Ovary (tissue), 7 donors: ENCODE measurements at regions not wholly inside any gene's neighbourhood (a gene's known extent, or its start where the extent isn't known, plus 50 kb on each side); places are given as distances from the start of the nearest gene placed in this dataset.

Source experiments
- DNase-seq, 5 donors: peaks; one replicate each; pipeline ENCODE4 v3.0.0-alpha.2; 2019 to 2020
- H3K27ac ChIP-seq, 2 donors: fragments of 200-600 bp; one replicate each; pipeline versions ENCODE4 v1.5.1 to v1.8.0; 2019 to 2022
- H3K27me3 ChIP-seq: fragments of 200-600 bp; one replicate; pipeline ENCODE4 v1.8.0; 2022
- H3K36me3 ChIP-seq: fragments of 200-600 bp; sonication (generic); one replicate; pipeline ENCODE4 v1.5.1; 2019
- H3K4me1 ChIP-seq: one replicate; pipeline ENCODE4 v1.8.1; 2013; ENCODE audit warnings: mild to moderate bottlenecking, moderate library complexity; ENCODE audit not compliant: insufficient read depth
- H3K4me3 ChIP-seq: fragments of 200-600 bp; sonication (generic); one replicate; pipeline ENCODE4 v1.5.1; 2017
- H3K9me3 ChIP-seq, 2 donors: fragments of 200-600 bp in 1 of 2; sonication (generic) in 1 of 2; one replicate each; pipeline versions ENCODE4 v1.5.1 to v1.8.1; 2013 to 2019; ENCODE audit warnings: mild to moderate bottlenecking in 1 of 2, moderate library complexity in 1 of 2
- CTCF ChIP-seq, 3 donors: fragments of 450-650 bp in 2 of 3; fragments of 200-600 bp in 1 of 3; IDR thresholded peaks; one replicate each; pipeline versions ENCODE4 v1.5.1 to v1.8.0; 2016 to 2022; ENCODE audit warnings: antibody characterized with exemption in 3 of 3, mild to moderate bottlenecking in 1 of 3
- EP300 ChIP-seq: sonication (generic); formaldehyde crosslinking; IDR thresholded peaks from one replicate; pipeline ENCODE4 v1.6.1; 2017; ENCODE audit warnings: antibody characterized with exemption
- POLR2A ChIP-seq: fragments of 450-650 bp; IDR thresholded peaks from one replicate; pipeline ENCODE4 v1.6.1; 2017; ENCODE audit warnings: antibody characterized with exemption, mild to moderate bottlenecking, moderate library complexity
- WGBS, 3 donors: extraction: QIAGEN DNeasy Blood & Tissue Kit in 1 of 3; methylation state at CpG; one replicate each; pipeline versions ENCODE4 v1.1.5 to v1.1.7; 2013 to 2017; 5-methylcytosine and 5-hydroxymethylcytosine counted together
- intact Hi-C, 4 donors: fragments of 100-400 bp; cut with DNase I; formaldehyde crosslinking; loops; one replicate each; pipeline versions ENCODE4 v1.11.0 to v1.15.1; 2022 to 2023
- donor health status: DM: no; HTN: no; CAD: no; lungs with moderate emphysema.
- donor health status: DM: no; HTN: no; CAD: no.
- donor health status: Bipolar disorder and iron deficiency.
- donor health status: DM: no; HTN: no; CAD: no.
- donor health status: DM: yes; HTN: yes; CAD: no.

DNA sequence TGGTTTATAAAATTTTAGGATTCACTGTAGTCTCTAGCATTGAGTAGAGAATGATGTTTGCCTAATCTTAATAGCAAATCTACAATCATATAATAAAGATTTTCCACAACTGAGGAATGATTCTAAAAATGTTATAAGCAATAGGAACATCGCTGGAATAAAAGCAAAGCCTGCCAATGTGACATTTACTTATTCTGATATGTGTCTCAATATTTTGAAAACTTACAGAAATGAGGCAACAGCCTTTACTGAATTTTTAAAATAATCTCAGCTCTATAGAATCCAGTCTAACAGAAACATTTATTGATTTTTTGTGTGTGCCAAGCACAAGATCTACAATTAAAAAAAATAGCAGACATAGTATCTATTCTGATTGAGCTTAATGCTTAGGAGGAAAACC lies 303.7 kb upstream of the CCDC179 start:
- DNase-seq: no peak
- intact Hi-C loops: no loop called here
- Histone ChIP-seq H3K27me3 (no peaks in the 10 kb centered on the region), H3K9me3 (no peaks in the 10 kb centered on the region), H3K27ac (no peak overlapping the region), H3K4me1 (no peaks in the 10 kb centered on the region), H3K36me3 (no peaks in the 10 kb centered on the region), H3K4me3 (no peak overlapping the region)
- TF ChIP-seq POLR2A (no peak), EP300 (no peak), CTCF (IDR thresholded peaks at IDR 0.05) (no peak)
- 95 to 100% (median 97%) methylated on average over 1 of the region's 1 CpG for WGBS, 3 donors

DNA sequence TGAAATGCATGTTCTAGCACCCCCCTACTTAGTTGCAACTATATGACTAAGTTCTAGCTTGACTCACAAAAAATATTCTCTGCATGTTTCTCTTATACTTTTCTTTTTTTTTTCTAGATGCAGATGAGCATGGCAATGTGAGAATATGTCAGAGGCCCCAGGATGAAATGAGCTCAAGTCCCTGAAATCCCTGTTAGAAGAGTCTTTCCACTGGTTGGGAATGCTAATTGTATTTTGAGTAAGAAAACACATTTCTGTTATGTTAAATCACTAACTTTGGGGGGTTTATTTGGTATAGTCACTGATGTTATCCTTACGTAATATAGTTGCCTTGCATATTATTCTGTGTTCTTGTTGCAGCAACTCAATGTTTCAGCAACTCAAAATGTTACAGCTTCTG lies 306.1 kb upstream of the CCDC179 start:
- DNase-seq: no peak
- Histone ChIP-seq H3K9me3 (no peaks in the 10 kb centered on the region), H3K36me3 (no peaks in the 10 kb centered on the region), H3K4me1 (no peaks in the 10 kb centered on the region), H3K27ac (no peak overlapping the region), H3K4me3 (no peak overlapping the region), H3K27me3 (no peaks in the 10 kb centered on the region)
- 56 to 73% (median 58%) methylated on average over 1 of the region's 1 CpG for WGBS, 3 donors
- no peak for TF ChIP-seq EP300
- TF ChIP-seq CTCF (IDR thresholded peaks at IDR 0.05): no peak
- TF ChIP-seq POLR2A: no peak
- intact Hi-C loops: no loop called here

DNA sequence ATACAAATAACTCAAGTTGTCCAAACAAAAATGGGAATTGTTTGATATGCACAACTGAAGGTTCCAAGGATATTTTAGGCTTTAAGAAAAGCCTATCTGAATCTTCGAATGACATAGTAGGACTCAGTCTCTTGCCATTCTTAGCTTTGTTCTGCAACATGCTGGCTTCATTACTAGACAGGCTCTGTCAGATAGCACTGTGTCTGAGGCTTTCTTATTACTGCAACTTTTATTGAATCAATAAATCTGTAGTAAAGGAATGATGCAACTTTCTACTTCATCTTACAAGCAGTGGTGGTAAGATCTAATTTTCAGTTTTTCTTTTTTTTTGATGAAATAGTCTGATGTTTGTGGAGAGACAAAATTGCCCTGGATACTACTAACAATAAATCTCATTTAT lies 319.3 kb upstream of the CCDC179 start:
- DNase-seq: no peak
- Histone ChIP-seq H3K9me3 (no peaks in the 10 kb centered on the region), H3K4me3 (no peak overlapping the region), H3K27ac (no peak overlapping the region), H3K36me3 (no peaks in the 10 kb centered on the region), H3K4me1 (no peaks in the 10 kb centered on the region), H3K27me3 (no peaks in the 10 kb centered on the region)
- TF ChIP-seq POLR2A: no peak
- no peak for TF ChIP-seq EP300
- TF ChIP-seq CTCF (IDR thresholded peaks at IDR 0.05): no peak
- intact Hi-C loops: no loop called here
- 80 to 90% (median 82%) methylated on average over 1 of the region's 1 CpG for WGBS, 3 donors

- H3K36me3 ChIP-seq: no peaks in the 10 kb centered on the region
- intact Hi-C loops: no loop called here
- TF ChIP-seq EP300: no peak
- TF ChIP-seq POLR2A: no peak
- no peak for TF ChIP-seq CTCF (IDR thresholded peaks at IDR 0.05)
- WGBS, 3 donors: 79 to 86% (median 80%) methylated on average over 4 of the region's 4 CpGs
- H3K4me1 ChIP-seq: no peaks in the 10 kb centered on the region
- H3K9me3 ChIP-seq: no peaks in the 10 kb centered on the region
- H3K27ac ChIP-seq: no peak overlapping the region
- DNase-seq: no peak
- H3K27me3 ChIP-seq: no peaks in the 10 kb centered on the region
- no peak overlapping the region for H3K4me3 ChIP-seq
Measured at GRCh38 chr11:23181022-23181807, 320.9 kb upstream of the CCDC179 start.
